Hepatocyte (in vitro differentiated cells): ENCODE measurements at regions not wholly inside any gene's neighbourhood (a gene's known extent, or its start where the extent isn't known, plus 50 kb on each side); places are given as distances from the start of the nearest gene placed in this dataset.

ENCODE experiments used
- DNase-seq: peaks from one replicate; pipeline ENCODE4 v3.0.0-alpha.2; 2016; ENCODE audit warnings: low spot score
- H2AFZ ChIP-seq: fragments of 200-600 bp; sonication (generic); 2 replicates; pipeline ENCODE4 v1.6.0; 2016; ENCODE audit warnings: antibody characterized with exemption, mild to moderate bottlenecking
- H3K27ac ChIP-seq: fragments of 200-600 bp; sonication (generic); 2 replicates; pipeline ENCODE4 v1.5.1; 2016; ENCODE audit warnings: mild to moderate bottlenecking
- H3K27me3 ChIP-seq: fragments of 200-600 bp; sonication (generic); 2 replicates; pipeline ENCODE4 v1.6.1; 2016
- H3K36me3 ChIP-seq: fragments of 200-600 bp; sonication (generic); replicated peaks from 2 replicates; pipeline ENCODE4 v1.5.1; 2016; ENCODE audit warnings: low read depth; ENCODE audit not compliant: insufficient read depth
- H3K4me1 ChIP-seq: fragments of 200-600 bp; sonication (generic); 2 replicates; pipeline ENCODE4 v1.5.1; 2016; ENCODE audit warnings: mild to moderate bottlenecking, moderate library complexity; ENCODE audit not compliant: insufficient read depth
- H3K4me2 ChIP-seq: fragments of 200-600 bp; sonication (generic); 2 replicates; pipeline ENCODE4 v1.6.0; 2016
- H3K4me3 ChIP-seq: fragments of 200-600 bp; sonication (generic); 2 replicates; pipeline ENCODE4 v1.5.1; 2016; ENCODE audit warnings: mild to moderate bottlenecking
- H3K79me2 ChIP-seq: fragments of 200-600 bp; sonication (generic); 2 replicates; pipeline ENCODE4 v1.6.0; 2017; ENCODE audit warnings: mild to moderate bottlenecking
- H3K9me2 ChIP-seq: fragments of 200-600 bp; sonication (generic); replicated peaks from 2 replicates; pipeline ENCODE4 v1.6.0; 2017; ENCODE audit warnings: mild to moderate bottlenecking; ENCODE audit not compliant: insufficient read depth
- H3K9me3 ChIP-seq: fragments of 200-600 bp; sonication (generic); 2 replicates; pipeline ENCODE4 v1.5.1; 2016; ENCODE audit warnings: low read depth, mild to moderate bottlenecking
- H4K20me1 ChIP-seq: fragments of 200-600 bp; sonication (generic); 2 replicates; pipeline ENCODE4 v1.6.0; 2016; ENCODE audit warnings: mild to moderate bottlenecking; ENCODE audit not compliant: insufficient read depth, poor library complexity, severe bottlenecking
- EZH2 ChIP-seq: fragments of 200-600 bp; sonication (generic); IDR thresholded peaks from 2 replicates; pipeline ENCODE4 v1.6.1; 2016; ENCODE audit warnings: antibody characterized with exemption, mild to moderate bottlenecking, borderline replicate concordance
- EZH2phosphoT487 ChIP-seq: fragments of 200-600 bp; sonication (generic); IDR thresholded peaks from one replicate; pipeline ENCODE4 v1.6.1; 2018; ENCODE audit warnings: antibody characterized with exemption, mild to moderate bottlenecking, low read depth, moderate library complexity; ENCODE audit not compliant: unreplicated experiment, severe bottlenecking
- WGBS: methylation state at CpG from one replicate; pipeline ENCODE4 v1.1.6; 2016; ENCODE audit warnings: low lambda C conversion rate; ENCODE audit errors: missing lambda C conversion rate; 5-methylcytosine and 5-hydroxymethylcytosine counted together
- TF ChIP-seq, protein P1 (sequence below): fragments of 200-600 bp; sonication (generic); IDR thresholded peaks from 2 replicates; pipeline ENCODE4 v1.5.1; 2016; ENCODE audit warnings: antibody characterized with exemption, mild to moderate bottlenecking; ENCODE audit not compliant: poor library complexity

DNA sequence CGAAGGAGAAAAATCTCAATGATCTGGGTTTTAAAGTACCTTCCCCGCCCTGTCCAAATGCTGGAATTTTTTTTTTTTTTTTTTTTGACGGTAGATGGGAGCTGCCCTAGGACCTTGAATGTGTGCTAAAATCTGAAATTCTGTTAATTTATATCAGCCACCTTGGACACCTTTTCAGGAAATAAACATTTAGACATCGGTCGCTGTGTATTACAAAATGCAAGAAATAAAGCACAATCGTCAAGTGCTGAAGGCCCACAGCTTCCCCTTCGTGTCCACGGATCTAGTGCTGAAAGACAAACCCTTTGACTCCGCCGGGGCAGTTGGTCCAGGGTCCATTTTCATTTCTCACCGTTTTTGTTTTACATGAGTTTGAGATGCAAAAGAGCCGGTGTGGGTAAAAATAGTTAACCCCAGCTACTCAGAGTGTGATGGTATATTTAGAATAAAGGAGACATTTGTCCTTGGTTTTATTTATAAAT, 90.2 kb upstream of the CHD2 start:
- H3K27me3 ChIP-seq: no peaks in the 10 kb centered on the region
- WGBS: 13% methylated on average over 12 of the region's 12 CpGs
- H3K9me2 ChIP-seq: no peaks in the 10 kb centered on the region
- H3K4me3 ChIP-seq: peak overlapping the region; percentile 22
- H3K27ac ChIP-seq: peak overlapping the region; percentile 98
- peak overlapping the region; percentile 18 for H2AFZ ChIP-seq
- TF ChIP-seq, protein P1, sequence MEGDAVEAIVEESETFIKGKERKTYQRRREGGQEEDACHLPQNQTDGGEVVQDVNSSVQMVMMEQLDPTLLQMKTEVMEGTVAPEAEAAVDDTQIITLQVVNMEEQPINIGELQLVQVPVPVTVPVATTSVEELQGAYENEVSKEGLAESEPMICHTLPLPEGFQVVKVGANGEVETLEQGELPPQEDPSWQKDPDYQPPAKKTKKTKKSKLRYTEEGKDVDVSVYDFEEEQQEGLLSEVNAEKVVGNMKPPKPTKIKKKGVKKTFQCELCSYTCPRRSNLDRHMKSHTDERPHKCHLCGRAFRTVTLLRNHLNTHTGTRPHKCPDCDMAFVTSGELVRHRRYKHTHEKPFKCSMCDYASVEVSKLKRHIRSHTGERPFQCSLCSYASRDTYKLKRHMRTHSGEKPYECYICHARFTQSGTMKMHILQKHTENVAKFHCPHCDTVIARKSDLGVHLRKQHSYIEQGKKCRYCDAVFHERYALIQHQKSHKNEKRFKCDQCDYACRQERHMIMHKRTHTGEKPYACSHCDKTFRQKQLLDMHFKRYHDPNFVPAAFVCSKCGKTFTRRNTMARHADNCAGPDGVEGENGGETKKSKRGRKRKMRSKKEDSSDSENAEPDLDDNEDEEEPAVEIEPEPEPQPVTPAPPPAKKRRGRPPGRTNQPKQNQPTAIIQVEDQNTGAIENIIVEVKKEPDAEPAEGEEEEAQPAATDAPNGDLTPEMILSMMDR: no peak
- no peak for TF ChIP-seq EZH2
- TF ChIP-seq EZH2phosphoT487: no peak
- peaks cover 34% of the 10 kb centered on the region for H3K4me1 ChIP-seq
- no peaks in the 10 kb centered on the region for H3K9me3 ChIP-seq
- DNase-seq: peak; percentile 69
- peak overlapping the region; percentile 80 for H3K4me2 ChIP-seq
- H3K36me3 ChIP-seq: no peaks in the 10 kb centered on the region
- H4K20me1 ChIP-seq: no peaks in the 10 kb centered on the region
- peaks cover 32% of the 10 kb centered on the region for H3K79me2 ChIP-seq

DNA sequence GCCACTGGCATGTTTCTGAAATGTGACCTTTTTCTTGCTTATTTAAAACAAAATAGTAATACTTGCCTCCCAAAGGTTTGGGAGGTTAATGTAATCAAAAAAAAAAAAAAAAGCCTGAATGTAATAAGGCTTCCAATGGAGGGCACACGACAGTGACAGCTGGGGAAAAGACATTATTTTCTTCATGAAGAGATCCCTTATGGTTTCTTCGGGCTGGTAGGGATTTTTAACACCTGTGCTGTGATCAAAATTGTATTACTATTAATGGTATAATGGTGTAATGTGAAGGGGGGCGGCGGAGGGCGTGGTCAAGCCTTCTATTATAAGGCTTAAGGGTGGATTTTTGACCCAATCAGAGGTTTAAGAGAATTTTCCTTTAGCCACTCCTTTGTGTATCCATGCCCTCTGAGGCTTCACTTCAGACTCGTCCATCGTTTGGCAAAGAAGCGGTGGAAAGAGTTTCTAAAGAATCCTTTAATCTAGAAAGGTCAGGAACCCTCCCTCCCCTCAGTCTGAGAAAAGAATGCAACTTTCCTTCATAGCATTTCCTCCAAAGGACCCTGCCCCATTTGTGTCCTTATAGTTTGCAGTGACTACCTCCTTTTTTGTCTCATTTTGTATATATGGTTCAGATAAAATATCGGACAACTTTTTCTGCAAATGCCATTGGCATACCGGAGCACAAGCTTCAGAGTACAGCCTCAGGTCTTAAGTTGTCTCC, 89.5 kb upstream of the CHD2 start:
- Histone ChIP-seq H3K27me3 (no peaks in the 10 kb centered on the region), H3K9me2 (no peaks in the 10 kb centered on the region), H2AFZ (no peak overlapping the region), H3K4me2 (peak overlapping the region; percentile 80), H3K9me3 (no peaks in the 10 kb centered on the region), H3K79me2 (peaks cover 28% of the 10 kb centered on the region), H3K4me1 (peaks cover 34% of the 10 kb centered on the region), H3K4me3 (peak overlapping the region; percentile 22), H3K27ac (peak overlapping the region; percentile 98), H3K36me3 (no peaks in the 10 kb centered on the region), H4K20me1 (no peaks in the 10 kb centered on the region)
- 14% methylated on average over 10 of the region's 10 CpGs for WGBS
- DNase-seq: peak; percentile 52
- TF ChIP-seq, protein P1: no peak
- TF ChIP-seq EZH2phosphoT487: no peak
- TF ChIP-seq EZH2: no peak

DNA sequence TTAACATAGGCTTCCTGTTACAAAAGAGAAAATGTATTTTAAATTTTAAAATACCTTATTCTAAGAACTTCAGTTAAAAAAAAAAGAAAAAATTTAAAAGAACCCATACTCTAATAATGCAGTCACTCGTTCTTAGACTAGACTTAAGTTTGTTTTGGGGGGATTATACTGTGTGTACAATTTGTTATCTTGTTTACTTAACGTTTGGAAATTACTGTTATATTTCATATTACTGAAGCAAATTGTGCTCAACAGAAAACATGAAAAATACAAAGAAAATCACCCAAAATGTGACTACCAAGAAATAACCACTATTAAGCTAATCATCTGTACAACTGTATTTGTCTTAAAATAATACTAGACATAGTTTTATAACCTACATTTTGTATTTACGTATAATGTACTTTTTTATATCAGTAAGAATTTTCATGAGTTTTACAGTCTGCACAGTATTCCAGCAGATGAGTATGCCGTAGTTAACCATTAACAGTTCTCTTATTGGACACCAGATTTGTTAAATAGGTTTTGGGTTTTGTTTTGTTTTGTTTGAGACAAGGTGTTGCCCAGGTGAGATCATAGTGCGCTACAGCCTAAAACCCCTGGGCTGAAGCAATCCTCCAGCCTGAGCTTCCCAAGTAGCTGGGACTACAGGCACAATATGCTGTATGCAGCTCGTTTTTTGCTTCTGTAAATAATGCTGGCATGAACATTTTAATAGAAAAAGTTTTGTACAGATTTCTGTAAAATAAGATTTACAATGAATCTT, 88.8 kb upstream of the CHD2 start:
- no peaks in the 10 kb centered on the region for H3K9me3 ChIP-seq
- TF ChIP-seq EZH2phosphoT487: no peak
- TF ChIP-seq EZH2: no peak
- TF ChIP-seq, protein P1: no peak
- peak overlapping the region; percentile 80 for H3K4me2 ChIP-seq
- no peaks in the 10 kb centered on the region for H4K20me1 ChIP-seq
- H3K27ac ChIP-seq: peak overlapping the region; percentile 98
- peaks cover 34% of the 10 kb centered on the region for H3K4me1 ChIP-seq
- no peak overlapping the region for H2AFZ ChIP-seq
- 22% methylated on average over 6 of the region's 6 CpGs for WGBS
- peaks cover 23% of the 10 kb centered on the region for H3K79me2 ChIP-seq
- H3K4me3 ChIP-seq: peak overlapping the region; percentile 7
- H3K9me2 ChIP-seq: no peaks in the 10 kb centered on the region
- no peaks in the 10 kb centered on the region for H3K27me3 ChIP-seq
- H3K36me3 ChIP-seq: no peaks in the 10 kb centered on the region
- DNase-seq: peak; percentile 43
